ENCODE measurements at regions not wholly inside any gene's neighbourhood (a gene's known extent, or its start where the extent isn't known, plus 50 kb on each side); places are given as distances from the start of the nearest gene placed in this dataset.
A peak's percentile ranks its signal among the peaks of the same experiment; 100 is the strongest.

GRCh38 chr17:45709728-45710288 is 74.3 kb upstream of the CRHR1 start:
- no peak for TF ChIP-seq CTCF (IDR thresholded peaks at IDR 0.05; ENCODE audit: low read depth, low read length, missing control alignments)
- DNase-seq (ENCODE audit: low read depth) = no peak
- in situ Hi-C loops (cut with HindIII; ENCODE audit: low sequenced_read_pairs) = no loop called here
- H3K4me3 ChIP-seq (ENCODE audit: low read depth, low read length) = no peak overlapping the region

- no peak for DNase-seq (ENCODE audit: low read depth)
- no peak overlapping the region for H3K4me3 ChIP-seq (ENCODE audit: low read depth, low read length)
- no peak for TF ChIP-seq CTCF (IDR thresholded peaks at IDR 0.05; ENCODE audit: low read depth, low read length, missing control alignments)
- in situ Hi-C loops (cut with HindIII; ENCODE audit: low sequenced_read_pairs) = no loop called here
These were observed 68.3 kb upstream of the CRHR1 start for GRCh38 chr17:45715787-45716186.

- in situ Hi-C loops (cut with HindIII; ENCODE audit: low sequenced_read_pairs) = no loop called here
- TF ChIP-seq CTCF (IDR thresholded peaks at IDR 0.05; ENCODE audit: low read depth, low read length, missing control alignments) = no peak
- H3K4me3 ChIP-seq (ENCODE audit: low read depth, low read length) = no peak overlapping the region
- DNase-seq (ENCODE audit: low read depth) = no peak
These were observed 65.3 kb upstream of the CRHR1 start for GRCh38 chr17:45718791-45719190.

GRCh38 chr17:45719335-45720071 is 64.6 kb upstream of the CRHR1 start:
- in situ Hi-C loops (cut with HindIII; ENCODE audit: low sequenced_read_pairs) = no loop called here
- peak; percentile 16 for DNase-seq (ENCODE audit: low read depth)
- TF ChIP-seq CTCF (IDR thresholded peaks at IDR 0.05; ENCODE audit: low read depth, low read length, missing control alignments) = peak; percentile 58
- no peak overlapping the region for H3K4me3 ChIP-seq (ENCODE audit: low read depth, low read length)

DNA sequence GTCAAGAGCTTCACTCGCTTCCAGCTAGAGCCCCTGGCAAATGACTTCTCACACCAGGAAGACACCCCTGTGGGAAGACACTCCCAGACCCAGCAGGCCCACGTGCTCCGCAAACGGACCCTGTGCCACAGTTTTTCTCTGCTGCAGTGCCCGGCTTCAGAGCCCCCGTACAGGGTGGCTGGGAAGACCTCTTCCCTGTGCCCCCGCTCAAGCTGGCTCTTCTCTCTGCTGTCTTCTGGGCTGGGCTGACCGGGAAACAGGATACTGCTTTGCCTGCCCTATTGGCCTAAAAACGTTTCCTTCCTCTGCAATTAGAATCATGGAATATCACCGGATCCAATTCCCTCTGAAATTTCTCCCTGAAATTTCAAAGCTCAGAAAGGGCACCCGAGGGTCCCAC is 63.7 kb upstream of the CRHR1 start:
- H3K4me3 ChIP-seq (ENCODE audit: low read depth, low read length) = no peak overlapping the region
- TF ChIP-seq CTCF (IDR thresholded peaks at IDR 0.05; ENCODE audit: low read depth, low read length, missing control alignments) = no peak
- DNase-seq (ENCODE audit: low read depth) = no peak
- in situ Hi-C loops (cut with HindIII; ENCODE audit: low sequenced_read_pairs) = no loop called here

DNA sequence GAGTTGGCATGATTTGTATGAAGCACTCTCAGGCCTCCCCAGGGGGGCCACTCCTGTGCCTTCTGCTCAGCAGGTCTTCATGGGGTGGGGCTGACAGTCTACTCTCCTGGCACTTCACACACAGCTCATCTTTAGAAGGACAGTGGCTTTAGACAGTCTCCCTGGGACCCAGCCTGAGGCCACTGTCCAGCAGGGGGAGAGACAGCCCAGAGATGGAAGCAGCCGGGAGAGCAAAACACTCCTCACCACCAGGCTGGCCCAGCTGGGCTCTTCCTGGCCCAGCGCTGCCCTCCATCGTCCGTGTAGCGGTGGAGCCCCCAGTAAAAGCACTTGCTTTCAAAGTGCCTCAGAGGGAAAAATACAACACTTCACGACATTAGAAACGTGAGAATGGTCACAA is 62.0 kb upstream of the CRHR1 start:
- in situ Hi-C loops (cut with HindIII; ENCODE audit: low sequenced_read_pairs) = no loop called here
- DNase-seq (ENCODE audit: low read depth) = no peak
- TF ChIP-seq CTCF (IDR thresholded peaks at IDR 0.05; ENCODE audit: low read depth, low read length, missing control alignments) = peak; percentile 4
- H3K4me3 ChIP-seq (ENCODE audit: low read depth, low read length) = no peak overlapping the region
